ENCODE measurements at regions not wholly inside any gene's neighbourhood (a gene's known extent, or its start where the extent isn't known, plus 50 kb on each side); places are given as distances from the start of the nearest gene placed in this dataset.
"Not testable (repeated sequence)": the region's sequence is repeated elsewhere in the genome, so short reads cannot be mapped to it uniquely, and the experiment has no call there.

DNA sequence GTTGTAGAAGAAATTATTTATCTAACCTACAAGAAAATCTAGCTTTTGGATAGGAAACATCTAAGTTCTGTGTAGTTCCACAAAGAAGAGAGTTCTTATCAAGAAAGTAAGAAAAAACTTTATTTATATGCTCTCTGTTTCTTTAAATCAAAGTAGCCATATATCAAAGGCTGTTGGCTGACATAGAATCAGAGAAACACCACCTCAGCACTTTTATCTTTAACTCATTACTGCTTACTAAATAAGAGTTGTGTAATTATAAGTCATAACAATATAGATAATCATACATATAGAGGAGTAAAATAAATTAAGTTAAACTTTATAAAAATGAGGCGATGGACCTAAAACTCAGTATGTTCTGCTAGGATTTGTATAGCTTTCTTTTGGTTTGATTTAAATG is 570.6 kb downstream of the PCDH17 start:
- DNase-seq (ENCODE audit: low read depth): no peak

DNA sequence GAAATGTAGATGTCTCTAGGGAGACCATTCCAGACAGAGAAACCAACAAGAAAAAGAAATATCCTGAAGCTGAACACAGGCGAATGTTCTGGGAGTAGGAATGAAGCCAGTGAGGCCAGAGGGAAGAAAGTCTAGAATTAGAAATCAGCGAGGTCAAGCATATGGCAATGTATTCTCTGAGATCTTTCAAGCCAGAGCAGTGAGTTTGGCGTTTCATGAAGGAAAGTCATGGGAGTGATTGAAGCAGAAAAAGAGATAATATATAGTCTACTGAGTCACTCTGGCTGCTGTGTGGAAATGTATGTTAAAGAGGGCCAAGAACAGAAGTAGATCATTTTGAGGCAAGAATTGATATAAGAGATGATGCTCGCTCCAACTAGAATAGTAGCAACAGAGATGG is 576.0 kb downstream of the PCDH17 start:
- no peak for DNase-seq (ENCODE audit: low read depth)

DNA sequence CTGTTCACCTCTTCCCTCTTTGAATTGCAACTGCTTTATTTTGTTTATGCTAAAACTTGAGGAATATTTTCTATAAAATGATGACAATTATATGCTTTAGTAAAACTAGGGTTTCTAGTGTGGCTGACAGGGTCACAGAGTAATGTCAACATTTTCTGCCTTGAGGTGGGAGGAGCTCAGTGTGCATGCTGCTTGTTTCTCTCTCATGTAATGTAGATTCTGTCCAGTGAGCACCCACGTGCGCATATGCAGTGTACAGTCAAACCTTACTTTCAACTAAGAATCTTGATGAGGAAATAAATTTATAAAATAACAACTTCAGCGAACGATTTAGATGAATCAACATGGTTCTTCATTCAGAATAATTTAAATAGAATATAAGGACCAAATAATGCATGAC is 603.9 kb downstream of the PCDH17 start:
- no peak for DNase-seq (ENCODE audit: low read depth)

DNA sequence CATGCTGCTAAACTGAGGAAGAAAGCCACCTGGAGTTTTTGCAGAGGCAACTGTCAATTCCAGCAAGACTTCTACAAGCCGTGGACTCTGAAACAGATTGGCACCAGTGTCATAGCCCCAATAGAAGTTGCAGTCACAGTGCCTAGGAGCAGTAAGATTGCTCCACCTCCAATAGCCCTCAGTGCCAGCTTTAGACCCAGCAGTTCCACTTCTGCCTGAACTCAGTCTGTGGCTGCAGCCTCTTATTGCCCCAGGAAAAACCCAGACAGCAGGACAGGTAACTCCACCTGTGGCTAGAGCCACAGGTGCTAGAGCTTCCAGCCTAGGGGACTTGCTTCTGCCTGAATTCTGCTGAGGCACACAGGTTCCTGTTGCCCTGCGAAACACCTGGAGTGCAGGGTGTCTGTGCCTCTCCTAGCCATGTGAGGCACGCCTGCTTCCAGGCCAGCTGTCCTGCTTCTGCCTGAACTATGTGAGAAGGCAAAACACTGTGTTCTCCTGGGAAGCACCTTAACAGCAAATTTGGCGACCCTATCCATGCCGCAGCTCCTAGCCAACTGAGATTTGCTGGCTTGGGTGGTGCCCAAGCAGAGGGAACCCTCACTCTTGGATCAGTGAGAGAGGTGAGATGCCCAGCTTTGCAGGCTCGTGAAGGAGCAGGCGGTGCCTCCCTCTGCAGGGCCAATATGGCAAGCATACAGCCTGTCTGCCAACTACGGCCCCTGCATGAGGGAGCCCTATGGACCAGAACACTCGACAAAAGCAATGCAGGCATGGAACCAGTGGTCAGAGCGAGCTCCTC is 607.6 kb downstream of the PCDH17 start:
- no peak for DNase-seq (ENCODE audit: low read depth)

DNA sequence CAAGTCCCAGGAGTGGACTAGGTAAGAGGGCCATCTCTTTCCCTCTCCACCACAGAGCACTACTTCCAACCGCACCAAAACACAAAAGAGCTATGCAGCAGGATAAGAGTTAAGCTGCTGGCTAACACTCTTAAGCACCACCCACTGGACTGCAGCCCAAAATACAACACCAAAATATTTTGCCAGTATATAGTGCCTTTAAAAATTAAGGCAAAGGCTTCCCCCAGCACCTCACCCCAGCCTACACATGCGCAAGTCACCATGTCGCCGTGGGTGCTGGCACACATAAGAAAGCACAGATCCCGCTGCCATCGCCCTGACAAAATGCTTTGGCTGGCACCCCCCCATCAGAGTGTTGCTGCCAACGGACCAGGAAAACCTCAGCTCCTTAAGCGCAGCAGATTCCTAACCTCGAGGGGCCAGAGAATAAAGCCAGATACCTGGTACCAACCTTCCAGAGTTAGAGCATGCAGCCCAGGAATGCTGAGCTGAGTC is 608.3 kb downstream of the PCDH17 start:
- DNase-seq (ENCODE audit: low read depth): no peak

DNA sequence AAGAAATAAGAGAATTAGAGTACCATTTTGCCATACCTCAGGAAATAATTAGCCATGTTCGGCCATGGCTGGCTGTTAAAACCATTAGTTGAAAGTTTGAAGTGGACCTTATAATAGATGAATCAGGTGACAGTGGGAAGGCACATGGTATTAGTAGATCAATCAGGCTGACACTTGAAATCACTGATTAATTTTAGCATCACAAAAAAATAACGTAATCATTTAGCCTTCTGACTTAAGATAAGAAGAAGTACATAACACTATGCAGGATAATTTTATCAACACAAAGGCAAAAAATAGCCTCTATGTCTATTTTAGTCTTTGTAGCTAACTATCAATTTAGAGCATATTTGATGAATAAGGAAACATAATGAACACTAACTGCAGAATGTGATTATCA is 615.5 kb downstream of the PCDH17 start:
- DNase-seq (ENCODE audit: low read depth): no peak

DNA sequence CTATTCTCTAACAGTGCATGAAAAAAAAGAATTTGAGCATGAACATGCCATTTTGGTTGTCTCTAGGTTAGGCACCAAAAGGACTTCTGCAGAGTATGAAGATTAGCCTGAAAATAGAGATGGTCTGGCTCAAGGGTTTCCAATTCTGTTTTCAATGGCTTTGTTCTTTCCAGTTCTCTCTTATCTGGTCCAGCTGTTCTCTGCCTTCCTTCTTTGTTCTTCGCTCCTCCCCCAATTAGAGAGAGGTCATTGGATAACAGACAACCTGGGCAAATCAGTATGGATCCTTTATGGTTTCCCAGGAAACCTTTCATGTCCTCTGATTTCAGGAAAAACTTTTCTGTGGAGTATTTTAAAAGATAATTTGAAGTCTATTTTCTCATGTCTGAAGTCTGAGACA is 623.4 kb downstream of the PCDH17 start:
- DNase-seq (ENCODE audit: low read depth): no peak

DNA sequence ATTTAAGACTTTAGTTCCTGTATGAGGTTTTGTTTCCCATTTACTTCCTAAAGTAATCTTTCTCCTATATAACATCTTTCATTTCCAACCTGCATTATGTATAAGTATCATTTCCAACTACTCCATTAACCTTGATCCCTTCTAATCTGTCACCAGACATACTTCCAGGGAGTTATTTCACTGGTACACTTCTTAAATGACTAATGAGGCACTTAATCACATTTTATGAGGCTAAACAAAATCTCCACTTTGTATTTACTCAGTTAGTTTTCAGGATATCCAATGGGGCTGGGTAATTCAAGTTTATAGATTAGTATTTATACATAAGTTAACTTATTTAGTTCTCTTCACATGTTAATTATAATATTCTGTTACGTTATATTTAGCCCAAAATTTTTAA is 634.7 kb downstream of the PCDH17 start:
- no peak for DNase-seq (ENCODE audit: low read depth)

DNA sequence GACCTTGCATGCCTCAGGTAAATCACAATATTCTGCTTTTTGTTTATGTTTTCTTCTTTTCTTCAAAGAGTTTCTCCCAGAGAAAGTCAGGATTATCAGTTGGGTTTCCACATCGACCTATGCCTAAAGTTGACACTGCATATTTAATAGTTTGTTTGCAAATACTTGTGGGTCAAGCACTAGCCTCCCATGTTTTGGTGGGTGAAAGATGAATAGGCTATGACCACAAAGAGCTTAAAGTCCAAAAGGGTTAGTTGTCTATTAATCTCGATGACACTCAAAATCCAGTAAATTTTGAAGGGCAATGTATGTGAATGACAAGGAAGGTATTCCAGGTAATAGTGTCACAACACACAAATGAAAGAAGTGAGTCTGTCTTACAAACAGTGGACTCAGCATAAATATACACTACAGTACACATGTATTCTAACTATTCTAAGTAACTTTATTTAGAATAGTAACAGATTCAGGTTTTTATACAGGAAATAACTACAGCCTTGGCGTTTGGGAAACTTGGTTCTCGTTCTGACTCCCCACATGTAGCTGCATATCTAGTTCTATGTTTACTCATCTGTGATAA is 667.1 kb downstream of the PCDH17 start:
- DNase-seq (ENCODE audit: low read depth): no peak

DNA sequence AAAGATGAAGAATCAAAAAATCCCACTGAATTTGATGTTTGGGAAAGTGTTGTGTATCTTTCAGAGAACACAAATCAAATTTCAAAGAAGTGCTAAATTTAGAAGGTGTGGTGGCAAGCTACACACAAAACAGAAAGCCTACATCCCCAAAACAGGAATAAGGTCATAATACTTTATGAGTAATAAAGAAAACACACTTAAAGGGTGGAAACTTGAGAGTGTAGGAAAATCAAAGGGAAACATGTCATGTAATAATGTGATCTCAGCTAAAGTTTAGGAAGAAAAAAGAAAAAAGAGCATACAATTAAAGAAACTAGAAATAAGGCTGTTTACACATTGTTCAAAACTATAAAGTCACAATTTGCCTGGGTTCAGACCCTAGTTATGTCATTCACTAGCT is 668.7 kb downstream of the PCDH17 start:
- DNase-seq (ENCODE audit: low read depth): no peak

DNA sequence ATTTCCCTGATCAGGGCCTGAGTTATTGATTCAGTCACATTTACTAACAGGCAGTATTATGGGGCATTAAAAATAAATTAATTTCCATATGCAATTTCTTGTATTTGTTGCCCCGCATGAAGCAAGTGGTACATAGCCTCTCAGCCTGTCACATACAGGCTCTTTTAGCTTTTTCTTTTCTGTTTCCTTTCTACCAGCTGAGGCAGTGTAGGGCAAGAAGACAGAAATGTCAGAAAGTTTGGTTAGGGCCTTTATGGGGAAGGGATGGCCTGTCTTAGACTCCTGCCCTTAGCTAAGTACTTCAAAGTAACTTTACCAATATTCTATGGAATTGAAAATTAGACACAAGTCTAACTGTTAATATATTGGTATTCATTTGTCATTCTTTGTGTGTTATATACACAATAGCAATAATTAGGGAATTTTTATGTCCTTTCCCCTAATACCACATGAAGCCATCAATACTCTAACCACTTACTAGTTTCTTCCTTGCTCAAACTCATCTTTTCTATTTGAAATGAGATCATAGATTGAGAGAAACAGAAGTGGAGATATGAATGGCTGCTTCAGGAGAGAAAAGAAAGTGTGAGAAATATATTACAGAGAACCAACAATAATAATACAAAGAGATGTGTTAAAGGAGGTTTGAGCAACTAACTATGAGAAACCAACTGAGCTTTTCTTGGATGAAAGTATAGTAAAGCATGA is 669.6 kb downstream of the PCDH17 start:
- no peak for DNase-seq (ENCODE audit: low read depth)

DNA sequence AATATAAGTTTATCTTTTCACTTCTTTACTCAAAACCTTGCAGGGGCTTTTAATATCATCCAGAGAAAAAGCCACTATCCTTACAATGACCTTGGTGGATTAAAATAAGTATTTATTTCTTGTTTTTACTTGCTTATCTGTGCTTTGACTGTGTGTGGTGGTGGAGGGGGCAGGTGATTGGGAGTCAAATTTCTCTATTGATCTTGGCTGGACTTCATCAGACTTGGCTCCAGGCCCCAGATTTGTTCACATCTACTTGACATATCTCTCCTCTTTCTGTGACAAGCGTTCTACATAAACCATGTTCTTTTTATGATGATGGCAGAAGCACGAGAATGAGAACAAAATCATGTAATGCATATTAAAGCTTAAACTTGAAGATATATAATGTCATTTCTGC is 670.8 kb downstream of the PCDH17 start:
- no peak for DNase-seq (ENCODE audit: low read depth)

DNA sequence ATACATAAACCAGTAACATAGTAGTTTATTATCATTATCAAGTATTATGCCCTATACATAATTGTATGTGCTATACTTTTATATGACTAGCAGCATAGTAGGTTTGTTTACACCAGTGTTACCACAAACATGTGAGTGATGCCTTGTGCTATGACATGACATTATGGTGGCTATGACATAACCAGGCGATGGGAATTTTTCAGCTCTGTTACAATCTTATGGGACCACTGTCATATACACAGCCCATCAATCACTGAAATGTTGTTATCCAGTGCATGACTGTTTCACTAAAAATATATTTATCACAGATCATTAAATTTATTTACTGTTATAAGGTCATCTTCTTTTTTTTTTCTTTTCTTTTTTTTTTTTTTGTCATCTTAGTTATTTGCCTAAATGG is 674.5 kb downstream of the PCDH17 start:
- no peak for DNase-seq (ENCODE audit: low read depth)

DNA sequence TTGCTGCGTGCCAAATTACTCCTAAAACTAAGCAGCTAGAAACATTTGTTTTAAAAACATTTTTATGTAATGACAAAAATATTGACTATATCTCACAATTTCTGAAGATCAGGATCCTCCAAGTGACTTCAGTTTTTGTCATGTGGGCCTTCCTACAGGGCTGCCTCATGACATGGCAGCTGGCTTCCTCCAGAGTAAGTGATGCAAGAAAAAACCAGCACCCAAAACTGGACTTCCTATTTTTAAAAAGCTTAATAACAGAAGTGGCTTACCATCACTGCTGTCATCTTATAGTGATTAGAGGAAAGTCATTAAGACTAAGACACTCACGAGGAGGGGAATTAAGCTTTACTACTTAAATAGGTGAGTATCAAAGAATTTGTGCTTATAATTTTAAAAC is 681.7 kb downstream of the PCDH17 start:
- DNase-seq (ENCODE audit: low read depth): no peak

DNA sequence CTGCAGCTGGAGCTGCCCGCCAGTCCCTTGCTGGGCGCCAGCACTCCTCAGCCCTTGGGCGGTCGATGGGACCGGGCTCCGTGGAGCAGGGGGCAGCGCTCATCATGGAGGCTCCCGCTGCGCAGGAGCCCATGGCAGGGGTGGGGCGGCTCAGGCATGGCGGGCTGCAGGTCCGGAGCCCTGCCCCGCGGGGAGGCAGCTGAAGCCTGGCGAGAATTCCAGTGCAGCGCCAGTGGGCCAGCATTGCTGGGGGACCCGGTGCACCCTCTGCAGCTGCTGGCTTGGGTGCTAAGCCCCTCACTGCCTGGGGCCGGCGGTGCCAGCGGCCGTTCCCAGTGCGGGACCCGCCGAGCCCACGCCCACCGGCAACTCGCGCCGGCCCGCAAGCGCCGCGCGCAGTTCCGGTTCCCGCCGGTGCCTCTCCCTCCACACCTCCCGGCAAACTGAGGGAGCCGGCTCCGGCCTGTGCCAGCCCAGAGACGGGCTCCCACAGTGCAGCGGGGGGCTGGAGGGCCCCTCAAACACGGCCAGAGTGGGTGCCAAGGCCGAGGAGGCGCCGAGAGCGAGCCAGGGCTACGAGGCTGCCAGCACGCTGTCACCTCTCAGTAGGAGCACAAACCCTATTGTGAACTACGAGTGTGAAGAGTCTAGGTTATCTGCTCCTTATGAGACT is 687.1 kb downstream of the PCDH17 start:
- DNase-seq (ENCODE audit: low read depth): no peak

DNA sequence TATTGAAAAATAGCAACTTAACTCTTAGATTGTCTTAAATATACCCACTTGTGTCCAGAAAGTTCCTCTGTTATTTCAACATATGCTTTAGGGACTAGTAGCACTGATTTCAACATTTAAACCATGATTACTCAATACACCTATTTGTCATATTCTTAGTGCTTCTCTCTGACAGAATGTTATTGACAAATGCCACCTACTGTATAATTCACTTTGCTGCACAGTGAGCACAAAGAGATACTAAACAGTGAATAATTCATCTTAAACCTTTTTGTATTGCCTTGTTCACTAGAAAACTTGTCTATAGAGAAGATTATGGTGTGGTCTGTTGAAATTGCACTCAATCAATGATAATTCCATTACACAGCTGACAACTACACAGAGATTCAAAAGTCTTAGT is 692.6 kb downstream of the PCDH17 start:
- no peak for DNase-seq (ENCODE audit: low read depth)

DNA sequence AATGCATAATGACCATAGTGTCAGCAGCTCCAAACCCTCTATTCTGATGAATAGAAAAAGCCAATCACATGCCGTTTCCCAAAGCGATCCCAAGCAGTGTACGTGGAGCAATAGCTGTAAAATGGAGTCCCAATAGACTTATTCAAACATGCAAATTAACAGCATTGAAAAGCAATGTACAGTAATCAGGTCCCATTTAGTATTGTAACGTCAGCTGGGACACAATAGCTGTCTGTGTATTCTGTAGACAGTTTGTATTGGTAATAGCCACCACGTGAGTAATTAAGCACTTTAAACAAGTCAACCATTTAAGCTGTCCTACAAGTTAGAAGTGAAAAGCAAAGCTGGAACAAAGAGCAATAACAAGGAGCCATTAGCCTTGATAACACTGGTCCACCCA is 698.2 kb downstream of the PCDH17 start:
- DNase-seq (ENCODE audit: low read depth): no peak

DNA sequence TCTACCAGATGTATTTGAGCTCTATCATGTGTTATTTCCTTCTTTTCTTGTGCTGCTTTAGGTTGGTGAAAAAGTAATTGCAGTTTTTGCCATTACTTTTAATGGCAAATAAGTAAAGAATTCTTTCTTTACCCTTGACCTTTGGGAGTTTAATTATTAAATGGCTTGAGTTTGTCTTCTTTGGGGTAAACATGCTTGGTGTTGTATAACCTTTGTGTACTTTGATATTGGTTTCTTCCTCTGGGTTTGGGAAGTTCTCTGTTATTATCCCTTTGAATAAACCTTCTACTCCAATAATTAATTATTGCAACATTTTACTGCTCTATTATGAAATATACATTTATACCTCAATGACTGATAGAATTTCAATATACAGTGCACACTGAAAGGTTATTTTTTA is 709.4 kb downstream of the PCDH17 start:
- DNase-seq (ENCODE audit: low read depth): no peak

DNA sequence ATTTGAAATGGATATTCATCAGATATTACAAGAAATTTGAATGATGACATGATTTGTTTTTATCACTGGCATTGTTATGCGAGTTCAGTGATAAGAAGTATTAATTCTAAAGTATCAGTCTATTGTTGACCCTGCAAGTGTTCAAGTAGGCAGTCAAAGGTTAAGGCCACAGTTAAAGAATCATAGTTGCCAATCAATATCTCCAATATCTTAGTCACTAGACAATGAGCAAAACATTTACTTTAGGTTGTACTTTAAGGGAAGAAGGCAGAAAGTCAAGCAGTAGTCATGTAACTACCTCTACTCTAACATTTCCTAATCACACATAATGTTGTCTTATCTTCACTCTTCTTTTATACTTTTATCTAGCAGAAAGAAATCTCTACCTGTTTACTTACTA is 709.8 kb downstream of the PCDH17 start:
- no peak for DNase-seq (ENCODE audit: low read depth)

DNA sequence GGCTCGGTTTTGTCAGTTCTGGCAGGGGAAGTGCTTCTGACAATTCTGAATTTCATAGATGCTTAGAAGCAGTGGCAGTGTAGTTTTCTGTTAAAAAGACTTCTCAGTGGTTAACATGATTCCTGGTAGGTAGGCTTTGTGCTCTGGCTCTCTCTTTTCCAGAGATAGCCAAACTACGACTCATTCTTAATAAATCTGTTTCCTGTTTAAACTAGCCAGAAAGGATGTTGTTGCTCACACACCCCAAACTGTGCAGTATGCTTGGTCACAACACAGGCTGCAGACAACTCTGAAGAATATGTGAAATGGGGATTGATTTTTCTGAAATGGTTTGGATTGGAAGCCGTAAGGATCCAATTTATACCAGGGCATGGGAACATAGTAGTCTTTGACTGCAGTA is 711.5 kb downstream of the PCDH17 start:
- no peak for DNase-seq (ENCODE audit: low read depth)

DNA sequence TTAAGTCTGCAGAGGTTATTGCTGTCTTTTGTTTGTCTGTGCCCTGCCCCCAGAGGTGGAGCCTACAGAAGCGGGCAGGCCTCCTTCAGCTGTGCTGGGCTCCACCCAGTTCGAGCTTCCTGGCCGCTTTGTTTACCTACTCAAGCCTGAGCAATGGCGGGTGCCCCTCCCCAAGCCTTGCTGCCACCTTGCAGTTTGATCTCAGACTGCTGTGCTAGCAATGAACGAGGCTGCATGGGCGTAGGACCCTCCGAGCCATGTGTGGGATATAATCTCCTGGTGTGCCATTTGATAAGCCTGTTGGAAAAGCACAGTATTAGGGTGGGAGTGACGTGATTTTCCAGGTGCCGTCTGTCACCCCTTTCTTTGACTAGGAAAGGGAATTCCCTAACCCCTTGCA is 720.6 kb downstream of the PCDH17 start:
- not testable (repeated sequence) for DNase-seq (ENCODE audit: low read depth)

DNA sequence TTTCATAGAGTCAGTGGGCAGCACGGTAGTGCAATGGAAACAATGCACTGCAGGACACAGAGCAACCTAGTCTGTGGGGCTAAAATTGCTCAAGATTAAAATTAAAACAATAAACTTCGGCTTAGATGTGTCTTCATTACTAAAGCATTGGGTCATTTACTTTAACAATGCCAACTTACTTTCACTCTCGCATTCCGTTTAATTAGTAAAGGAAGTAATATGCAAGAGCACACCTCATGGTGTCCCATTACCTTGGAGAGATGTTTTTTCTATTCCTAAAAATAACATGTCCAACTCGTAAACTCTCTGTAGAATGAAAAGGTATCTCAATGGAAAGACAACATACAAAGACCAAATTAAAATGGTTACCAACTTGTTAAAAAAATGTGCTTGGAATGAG is 738.4 kb downstream of the PCDH17 start:
- DNase-seq (ENCODE audit: low read depth): no peak

DNA sequence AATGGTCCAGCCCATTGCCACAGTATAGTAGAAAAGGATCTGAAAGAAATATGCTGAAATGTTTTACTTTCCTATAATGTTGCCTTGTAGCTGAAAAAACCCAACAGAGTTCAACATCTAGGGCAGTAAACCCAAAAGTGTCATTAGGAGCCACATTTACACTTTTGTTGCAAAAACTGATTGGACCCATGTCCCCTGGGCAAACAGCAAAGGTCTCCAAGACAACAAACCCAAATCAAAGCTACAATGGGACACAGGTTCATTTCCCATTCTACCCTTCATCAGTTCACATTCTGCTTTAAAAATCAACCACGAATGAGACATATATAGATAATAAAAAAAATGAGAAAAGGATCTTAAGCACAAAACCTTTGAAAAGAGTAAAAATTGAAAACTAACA is 744.8 kb downstream of the PCDH17 start:
- no peak for DNase-seq (ENCODE audit: low read depth)

All from stimulated activated CD8-positive, alpha-beta memory T cell treated with anti-CD3 and anti-CD28 coated beads, Interleukin-12 subunit alpha, Interleukin-12 subunit beta, amount 100 ng/mL, for 1 hour (primary cell).